ENCODE measurements at regions not wholly inside any gene's neighbourhood (a gene's known extent, or its start where the extent isn't known, plus 50 kb on each side); places are given as distances from the start of the nearest gene placed in this dataset.

- DNase-seq (ENCODE audit: low spot score) = no peak
These were observed 127.3 kb upstream of the NR4A3 start for GRCh38 chr9:99694393-99694792.

GRCh38 chr9:99699396-99699795 is 122.3 kb upstream of the NR4A3 start:
- no peak for DNase-seq (ENCODE audit: low spot score)

GRCh38 chr9:99712214-99712613 is 109.5 kb upstream of the NR4A3 start:
- no peak for DNase-seq (ENCODE audit: low spot score)

- no peak for DNase-seq (ENCODE audit: low spot score)
These were observed 107.8 kb upstream of the NR4A3 start for GRCh38 chr9:99713838-99714306.

- no peak for DNase-seq (ENCODE audit: low spot score)
These were observed 103.1 kb upstream of the NR4A3 start for GRCh38 chr9:99718631-99719030.

- no peak for DNase-seq (ENCODE audit: low spot score)
These were observed 101.1 kb upstream of the NR4A3 start for GRCh38 chr9:99720455-99721050.

GRCh38 chr9:99721898-99722297 is 99.8 kb upstream of the NR4A3 start:
- no peak for DNase-seq (ENCODE audit: low spot score)

- no peak for DNase-seq (ENCODE audit: low spot score)
These were observed 98.8 kb upstream of the NR4A3 start for GRCh38 chr9:99722877-99723276.

GRCh38 chr9:99724640-99725039 is 97.0 kb upstream of the NR4A3 start:
- no peak for DNase-seq (ENCODE audit: low spot score)

GRCh38 chr9:99725852-99726251 is 95.8 kb upstream of the NR4A3 start:
- no peak for DNase-seq (ENCODE audit: low spot score)

- no peak for DNase-seq (ENCODE audit: low spot score)
These were observed 94.9 kb upstream of the NR4A3 start for GRCh38 chr9:99726758-99727157.

- no peak for DNase-seq (ENCODE audit: low spot score)
These were observed 91.6 kb upstream of the NR4A3 start for GRCh38 chr9:99730062-99730461.

- no peak for DNase-seq (ENCODE audit: low spot score)
These were observed 89.7 kb upstream of the NR4A3 start for GRCh38 chr9:99731950-99732349.

- no peak for DNase-seq (ENCODE audit: low spot score)
These were observed 89.0 kb upstream of the NR4A3 start for GRCh38 chr9:99732715-99733114.

GRCh38 chr9:99735041-99735440 is 86.6 kb upstream of the NR4A3 start:
- no peak for DNase-seq (ENCODE audit: low spot score)

- DNase-seq (ENCODE audit: low spot score) = no peak
These were observed 85.4 kb upstream of the NR4A3 start for GRCh38 chr9:99736291-99736690.

GRCh38 chr9:99737649-99738048 is 84.0 kb upstream of the NR4A3 start:
- no peak for DNase-seq (ENCODE audit: low spot score)

GRCh38 chr9:99743006-99743405 is 78.7 kb upstream of the NR4A3 start:
- no peak for DNase-seq (ENCODE audit: low spot score)

GRCh38 chr9:99743455-99743854 is 78.2 kb upstream of the NR4A3 start:
- DNase-seq (ENCODE audit: low spot score) = no peak

- no peak for DNase-seq (ENCODE audit: low spot score)
These were observed 77.6 kb upstream of the NR4A3 start for GRCh38 chr9:99744132-99744531.

- DNase-seq (ENCODE audit: low spot score) = no peak
These were observed 76.6 kb upstream of the NR4A3 start for GRCh38 chr9:99745085-99745484.

GRCh38 chr9:99746406-99746805 is 75.3 kb upstream of the NR4A3 start:
- DNase-seq (ENCODE audit: low spot score) = no peak

GRCh38 chr9:99748266-99748665 is 73.4 kb upstream of the NR4A3 start:
- no peak for DNase-seq (ENCODE audit: low spot score)

GRCh38 chr9:99748676-99749075 is 73.0 kb upstream of the NR4A3 start:
- DNase-seq (ENCODE audit: low spot score) = no peak
